ENCODE measurements at regions not wholly inside any gene's neighbourhood (a gene's known extent, or its start where the extent isn't known, plus 50 kb on each side); places are given as distances from the start of the nearest gene placed in this dataset.

- TF ChIP-seq, protein P1, sequence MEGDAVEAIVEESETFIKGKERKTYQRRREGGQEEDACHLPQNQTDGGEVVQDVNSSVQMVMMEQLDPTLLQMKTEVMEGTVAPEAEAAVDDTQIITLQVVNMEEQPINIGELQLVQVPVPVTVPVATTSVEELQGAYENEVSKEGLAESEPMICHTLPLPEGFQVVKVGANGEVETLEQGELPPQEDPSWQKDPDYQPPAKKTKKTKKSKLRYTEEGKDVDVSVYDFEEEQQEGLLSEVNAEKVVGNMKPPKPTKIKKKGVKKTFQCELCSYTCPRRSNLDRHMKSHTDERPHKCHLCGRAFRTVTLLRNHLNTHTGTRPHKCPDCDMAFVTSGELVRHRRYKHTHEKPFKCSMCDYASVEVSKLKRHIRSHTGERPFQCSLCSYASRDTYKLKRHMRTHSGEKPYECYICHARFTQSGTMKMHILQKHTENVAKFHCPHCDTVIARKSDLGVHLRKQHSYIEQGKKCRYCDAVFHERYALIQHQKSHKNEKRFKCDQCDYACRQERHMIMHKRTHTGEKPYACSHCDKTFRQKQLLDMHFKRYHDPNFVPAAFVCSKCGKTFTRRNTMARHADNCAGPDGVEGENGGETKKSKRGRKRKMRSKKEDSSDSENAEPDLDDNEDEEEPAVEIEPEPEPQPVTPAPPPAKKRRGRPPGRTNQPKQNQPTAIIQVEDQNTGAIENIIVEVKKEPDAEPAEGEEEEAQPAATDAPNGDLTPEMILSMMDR (IDR thresholded peaks at IDR 0.05; ENCODE audit: insufficient read depth, low read length, poor library complexity, severe bottlenecking) = no peak
- no peak overlapping the region for H3K4me3 ChIP-seq (ENCODE audit: low read depth, low read length)
- no peaks in the 10 kb centered on the region for H3K36me3 ChIP-seq (ENCODE audit: control insufficient read depth, insufficient read depth, low read length)
- H3K27me3 ChIP-seq (ENCODE audit: control insufficient read depth, insufficient read depth, low read length) = no peaks in the 10 kb centered on the region
- DNase-seq (ENCODE audit: low read depth) = no peak
These were observed 66.6 kb downstream of the NEURL3 start for GRCh38 chr2:96438589-96438988.

DNA sequence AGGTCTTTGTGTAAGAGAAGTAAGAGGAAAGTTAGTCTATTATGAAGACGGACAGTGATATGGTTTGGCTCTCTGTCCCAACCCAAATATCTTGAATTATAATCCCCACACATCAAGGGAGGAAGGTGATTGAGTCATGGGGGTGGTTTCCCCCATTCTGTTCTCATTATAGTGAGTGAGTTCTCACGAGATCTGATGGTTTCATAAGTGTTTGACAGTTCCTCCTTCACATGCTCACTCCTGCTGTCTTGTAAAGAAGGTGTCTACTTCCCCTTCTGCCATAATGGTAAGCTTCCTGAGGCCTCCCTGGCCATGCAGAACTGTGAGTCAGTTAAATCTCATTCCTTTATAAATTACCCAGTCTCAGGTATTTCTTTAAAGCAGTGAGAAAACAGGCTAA is 67.6 kb downstream of the NEURL3 start:
- no peak for DNase-seq (ENCODE audit: low read depth)
- TF ChIP-seq, protein P1 (IDR thresholded peaks at IDR 0.05; ENCODE audit: insufficient read depth, low read length, poor library complexity, severe bottlenecking) = no peak
- H3K4me3 ChIP-seq (ENCODE audit: low read depth, low read length) = no peak overlapping the region
- no peaks in the 10 kb centered on the region for H3K36me3 ChIP-seq (ENCODE audit: control insufficient read depth, insufficient read depth, low read length)
- H3K27me3 ChIP-seq (ENCODE audit: control insufficient read depth, insufficient read depth, low read length) = no peaks in the 10 kb centered on the region

GRCh38 chr2:96436961-96437360 is 68.2 kb downstream of the NEURL3 start:
- Histone ChIP-seq H3K36me3 (ENCODE audit: control insufficient read depth, insufficient read depth, low read length) (no peaks in the 10 kb centered on the region), H3K27me3 (ENCODE audit: control insufficient read depth, insufficient read depth, low read length) (no peaks in the 10 kb centered on the region), H3K4me3 (ENCODE audit: low read depth, low read length) (no peak overlapping the region)
- TF ChIP-seq, protein P1 (IDR thresholded peaks at IDR 0.05; ENCODE audit: insufficient read depth, low read length, poor library complexity, severe bottlenecking) = no peak
- no peak for DNase-seq (ENCODE audit: low read depth)

DNA sequence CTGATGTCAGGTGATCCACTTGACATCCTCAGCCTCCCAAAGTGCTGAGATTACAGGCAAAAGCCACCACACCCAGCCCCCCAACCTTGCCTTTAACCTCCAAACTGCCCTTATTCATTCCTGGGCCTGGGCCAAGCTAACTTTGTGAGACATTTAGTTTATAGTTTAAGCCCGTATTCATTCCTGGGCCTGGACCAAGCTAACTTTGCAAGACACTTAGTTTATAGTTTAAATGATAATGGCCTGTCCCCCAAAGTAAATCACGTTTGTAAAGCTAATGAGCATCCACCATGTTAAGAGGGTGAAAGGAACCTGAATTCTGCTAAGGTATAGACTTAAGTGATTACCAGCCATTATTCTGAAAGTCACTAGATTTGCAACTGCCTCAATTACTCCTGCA is 68.7 kb downstream of the NEURL3 start:
- TF ChIP-seq, protein P1 (IDR thresholded peaks at IDR 0.05; ENCODE audit: insufficient read depth, low read length, poor library complexity, severe bottlenecking) = no peak
- no peak overlapping the region for H3K4me3 ChIP-seq (ENCODE audit: low read depth, low read length)
- H3K27me3 ChIP-seq (ENCODE audit: control insufficient read depth, insufficient read depth, low read length) = no peaks in the 10 kb centered on the region
- DNase-seq (ENCODE audit: low read depth) = no peak
- H3K36me3 ChIP-seq (ENCODE audit: control insufficient read depth, insufficient read depth, low read length) = no peaks in the 10 kb centered on the region

GRCh38 chr2:96431319-96431718 is 73.8 kb downstream of the NEURL3 start:
- no peaks in the 10 kb centered on the region for H3K36me3 ChIP-seq (ENCODE audit: control insufficient read depth, insufficient read depth, low read length)

More at GRCh38 chr2:96431319-96431718, 73.8 kb downstream of the NEURL3 start:
- H3K27me3 ChIP-seq (ENCODE audit: control insufficient read depth, insufficient read depth, low read length) = no peaks in the 10 kb centered on the region
- DNase-seq (ENCODE audit: low read depth) = no peak
- no peak overlapping the region for H3K4me3 ChIP-seq (ENCODE audit: low read depth, low read length)
- TF ChIP-seq, protein P1 (IDR thresholded peaks at IDR 0.05; ENCODE audit: insufficient read depth, low read length, poor library complexity, severe bottlenecking) = no peak
